ENCODE measurements at regions not wholly inside any gene's neighbourhood (a gene's known extent, or its start where the extent isn't known, plus 50 kb on each side); places are given as distances from the start of the nearest gene placed in this dataset.

- DNase-seq (ENCODE audit: low read depth) = no peak
These were observed 56.8 kb downstream of the IZUMO3 start for GRCh38 chr9:24488896-24489295.

GRCh38 chr9:24487946-24488345 lies 57.8 kb downstream of the IZUMO3 start:
- no peak for DNase-seq (ENCODE audit: low read depth)

GRCh38 chr9:24487250-24487861 lies 58.3 kb downstream of the IZUMO3 start:
- DNase-seq (ENCODE audit: low read depth) = no peak

- DNase-seq (ENCODE audit: low read depth) = no peak
These were observed 66.2 kb downstream of the IZUMO3 start for GRCh38 chr9:24479361-24480059.

DNA sequence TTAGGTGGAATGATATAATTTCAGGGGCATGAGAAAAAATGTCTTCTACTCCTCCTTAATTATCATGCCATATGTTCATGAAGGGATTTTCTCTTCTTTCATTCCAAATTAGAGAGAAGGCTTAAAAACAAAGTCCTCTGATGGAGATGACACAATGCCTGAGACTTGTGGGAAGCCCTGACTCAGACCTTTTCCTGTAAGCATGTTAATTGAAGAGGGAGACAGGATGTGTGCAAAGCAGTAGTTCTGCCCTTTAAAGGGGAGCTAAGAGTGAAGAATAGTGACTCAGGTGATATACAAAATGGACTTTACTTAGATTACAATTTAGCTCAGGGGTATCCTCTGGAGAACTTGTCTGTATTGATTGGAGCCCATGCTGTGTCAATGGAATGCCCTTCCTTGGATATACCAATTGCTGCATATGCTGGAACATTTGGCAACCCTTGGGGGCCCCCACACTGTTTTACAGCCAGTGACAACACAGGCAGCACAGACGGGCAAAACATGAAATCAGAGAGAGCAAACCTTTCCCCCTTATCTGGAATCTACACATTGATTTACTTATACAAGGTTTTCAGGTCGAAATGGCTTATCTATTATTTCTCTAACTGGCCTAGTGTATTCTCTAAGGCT lies 81.3 kb downstream of the IZUMO3 start:
- DNase-seq (ENCODE audit: low read depth) = peak; percentile 92

- DNase-seq (ENCODE audit: low read depth) = peak; percentile 53
These were observed 82.7 kb downstream of the IZUMO3 start for GRCh38 chr9:24462951-24463350.

DNA sequence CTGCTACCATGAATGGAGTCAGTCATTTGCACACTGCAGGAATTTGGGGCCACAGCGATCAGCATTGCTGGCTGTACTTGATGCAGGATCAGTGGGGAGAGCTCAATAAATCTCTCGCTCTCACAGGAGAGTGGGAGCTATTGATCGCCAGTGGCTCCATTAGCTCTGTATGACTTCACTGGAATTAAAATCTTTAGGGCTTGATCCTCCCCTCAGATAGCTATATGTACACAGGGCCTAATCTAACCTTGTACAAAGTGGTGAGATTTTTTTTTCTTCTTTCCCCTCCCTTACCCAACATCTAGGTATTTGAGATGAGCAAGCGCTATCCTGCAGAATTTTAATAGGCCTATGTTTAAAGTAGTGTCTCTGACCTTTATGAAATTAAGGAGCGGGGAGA lies 84.9 kb downstream of the IZUMO3 start:
- no peak for DNase-seq (ENCODE audit: low read depth)

DNA sequence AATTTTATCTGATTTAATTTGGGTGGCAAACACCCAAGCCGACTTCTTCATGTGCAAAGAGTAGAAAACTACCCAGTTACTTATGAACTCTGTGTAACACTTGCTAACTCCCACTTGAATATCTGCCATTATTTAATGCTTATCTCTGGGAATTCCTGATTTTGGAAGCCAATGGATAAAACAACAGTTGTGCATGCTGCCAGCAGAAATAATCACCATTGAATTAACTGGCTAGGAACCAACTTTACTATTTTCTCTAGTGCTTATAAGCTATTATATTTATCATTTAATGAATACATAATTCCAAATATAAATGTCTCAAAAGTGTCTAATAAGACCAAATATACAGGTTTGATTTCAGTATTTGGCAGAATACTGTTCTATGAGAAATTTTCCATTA lies 85.7 kb downstream of the IZUMO3 start:
- DNase-seq (ENCODE audit: low read depth) = no peak

- DNase-seq (ENCODE audit: low read depth) = no peak
These were observed 94.4 kb downstream of the IZUMO3 start for GRCh38 chr9:24451346-24451745.

GRCh38 chr9:24449976-24450375 lies 95.7 kb downstream of the IZUMO3 start:
- no peak for DNase-seq (ENCODE audit: low read depth)

DNA sequence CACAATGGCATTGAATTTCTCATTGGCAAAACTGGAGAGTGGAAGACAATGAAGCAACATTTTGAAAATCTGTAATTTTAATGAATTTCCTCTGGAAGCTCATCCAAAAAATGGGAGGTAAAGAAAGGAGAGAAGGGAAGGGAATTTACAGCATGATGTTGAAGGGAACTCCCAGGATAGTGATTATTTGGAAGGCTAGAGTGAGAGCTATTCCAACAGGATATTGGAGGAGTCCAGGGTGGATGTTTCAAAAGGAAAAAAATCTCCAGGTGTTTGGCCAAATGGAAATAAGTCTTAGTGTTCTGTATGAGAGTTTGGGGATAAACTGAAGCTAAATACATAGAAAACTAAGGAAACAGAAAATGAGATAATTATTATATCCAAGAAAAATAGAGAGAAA lies 106.2 kb downstream of the IZUMO3 start:
- no peak for DNase-seq (ENCODE audit: low read depth)

DNA sequence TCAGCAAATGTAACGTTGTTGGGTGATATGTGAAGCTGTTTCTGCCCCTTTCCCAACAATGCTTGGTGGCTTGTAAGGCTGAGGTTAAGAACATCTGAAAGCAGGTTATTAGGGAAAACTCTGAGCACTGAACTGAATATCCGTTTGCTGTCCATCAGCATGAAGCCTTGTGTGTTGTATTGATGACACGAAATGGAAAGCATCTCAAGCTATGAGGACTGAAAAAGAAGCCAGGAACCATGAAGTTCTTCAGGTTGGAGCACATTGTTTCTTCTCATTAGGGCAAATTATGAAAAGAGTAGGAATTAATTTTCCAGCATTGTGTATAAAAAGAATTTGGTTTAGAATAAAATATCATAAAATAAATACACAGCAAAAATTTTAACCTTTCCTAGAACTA lies 106.8 kb downstream of the IZUMO3 start:
- no peak for DNase-seq (ENCODE audit: low read depth)

GRCh38 chr9:24436761-24437160 lies 108.9 kb downstream of the IZUMO3 start:
- DNase-seq (ENCODE audit: low read depth) = peak; percentile 40

- no peak for DNase-seq (ENCODE audit: low read depth)
These were observed 111.5 kb downstream of the IZUMO3 start for GRCh38 chr9:24434183-24434582.

GRCh38 chr9:24416136-24416535 lies 129.6 kb downstream of the IZUMO3 start:
- DNase-seq (ENCODE audit: low read depth) = no peak

DNA sequence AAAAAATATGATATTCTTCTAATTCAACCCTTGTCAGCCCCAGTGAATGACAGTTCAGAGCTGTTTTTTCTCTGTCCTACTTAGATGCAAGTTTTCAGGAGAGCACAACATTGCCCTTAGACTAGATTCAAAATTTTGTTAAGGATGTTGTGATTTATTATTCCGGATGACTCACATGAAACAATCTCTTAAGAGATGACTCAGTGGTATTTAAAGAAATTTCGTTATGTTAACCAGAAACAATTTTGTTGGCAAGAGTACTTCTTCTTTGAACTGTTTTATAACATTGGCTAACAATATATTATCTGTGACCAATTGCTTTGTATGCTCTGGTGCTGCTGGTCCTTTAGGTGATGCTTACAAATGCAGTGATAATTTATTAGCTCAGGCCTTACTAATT lies 132.0 kb downstream of the IZUMO3 start:
- DNase-seq (ENCODE audit: low read depth) = no peak

DNA sequence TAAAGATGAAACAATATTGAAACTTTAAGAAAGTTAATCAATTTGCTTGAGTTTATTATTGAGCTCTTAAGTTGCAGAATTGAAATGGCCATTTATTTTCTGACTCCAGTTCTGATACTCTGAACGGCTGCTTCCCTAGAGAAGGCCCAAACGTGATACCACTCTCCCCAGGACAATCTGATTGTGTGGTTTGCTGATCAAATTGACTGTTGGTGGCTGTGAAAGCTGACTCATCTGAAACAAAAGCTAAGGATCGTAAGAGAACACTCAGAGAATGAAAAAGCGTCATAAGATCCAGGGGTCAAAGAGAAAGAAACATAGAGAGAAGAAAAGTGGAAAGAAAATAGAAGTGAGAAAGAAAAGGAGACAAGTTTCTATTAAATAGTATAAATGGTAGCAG lies 147.2 kb downstream of the IZUMO3 start:
- DNase-seq (ENCODE audit: low read depth) = no peak

- no peak for DNase-seq (ENCODE audit: low read depth)
These were observed 154.6 kb downstream of the IZUMO3 start for GRCh38 chr9:24391095-24391494.

DNA sequence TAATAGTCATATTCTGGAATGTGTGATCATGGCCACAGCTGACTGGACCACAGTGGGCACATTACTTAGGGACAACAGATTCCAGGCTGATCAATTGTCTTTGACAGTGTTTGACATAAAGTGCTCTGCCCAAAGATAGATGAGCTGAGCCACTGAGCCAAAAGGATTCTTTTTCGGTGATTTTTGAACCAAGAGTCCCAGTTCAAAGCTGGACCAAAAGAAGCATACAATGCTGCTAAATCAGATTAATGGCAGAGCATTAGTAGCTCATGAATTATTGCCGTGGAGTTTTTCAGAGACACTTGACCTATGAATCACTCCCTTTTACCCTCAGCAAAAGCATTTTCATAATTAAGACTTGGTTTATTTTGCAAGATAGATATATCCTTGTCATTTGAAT lies 160.6 kb downstream of the IZUMO3 start:
- no peak for DNase-seq (ENCODE audit: low read depth)

- DNase-seq (ENCODE audit: low read depth) = no peak
These were observed 163.1 kb downstream of the IZUMO3 start for GRCh38 chr9:24382566-24382965.

DNA sequence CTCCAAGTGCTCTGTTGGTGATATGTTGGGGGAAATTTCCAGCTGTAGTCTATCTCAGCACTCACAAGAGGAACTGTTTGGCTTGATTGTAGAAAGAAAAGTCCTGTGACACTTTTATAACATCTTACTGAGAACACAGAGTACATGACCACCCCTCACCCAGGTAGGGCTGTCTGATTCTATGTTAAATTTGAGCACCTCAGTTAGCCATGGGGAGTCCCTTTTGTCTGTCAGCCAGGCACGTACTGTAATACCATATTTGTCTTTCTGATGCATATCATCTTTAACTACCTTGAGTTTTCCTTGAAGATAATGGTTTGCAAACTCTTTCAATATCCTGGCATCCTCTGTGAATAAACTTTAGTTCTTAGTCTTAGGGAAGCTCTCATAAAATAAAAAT lies 164.5 kb downstream of the IZUMO3 start:
- DNase-seq (ENCODE audit: low read depth) = no peak

DNA sequence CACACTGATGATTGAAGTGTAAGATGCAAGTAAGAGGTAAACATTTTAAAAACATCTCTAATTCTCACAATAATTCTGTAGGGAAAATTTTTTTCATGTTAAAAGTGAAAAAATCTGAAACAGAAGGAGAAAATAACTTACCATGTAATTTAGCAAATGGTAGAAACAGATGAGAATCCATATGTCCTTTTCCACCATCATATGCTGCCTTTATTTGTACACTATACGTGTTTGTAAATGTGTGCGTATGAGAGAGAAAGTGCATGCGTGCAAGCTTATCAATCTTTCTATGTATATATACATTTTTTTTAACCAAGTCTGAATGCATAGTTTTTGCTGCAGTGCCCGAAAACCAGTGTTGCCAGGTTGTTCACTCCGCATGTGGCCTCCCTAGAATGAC lies 186.7 kb downstream of the IZUMO3 start:
- no peak for DNase-seq (ENCODE audit: low read depth)

DNA sequence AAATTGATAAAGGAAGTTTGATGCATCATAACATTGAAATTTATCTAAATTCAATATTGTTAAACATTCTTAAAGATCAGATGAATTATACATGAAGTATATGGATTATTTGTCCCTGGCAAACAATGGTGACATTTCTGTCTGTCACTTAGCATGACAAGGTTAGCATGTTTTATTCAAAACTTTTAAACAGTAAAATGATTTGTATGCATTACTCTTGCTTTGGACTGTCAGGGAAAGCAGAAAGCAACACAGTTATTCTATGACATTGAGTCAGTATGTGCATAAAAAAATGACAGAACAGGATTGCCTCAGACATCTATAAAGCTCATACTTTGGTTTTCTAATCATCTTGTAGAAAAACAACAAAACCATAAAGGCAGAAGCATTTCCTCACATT lies 193.7 kb downstream of the IZUMO3 start:
- DNase-seq (ENCODE audit: low read depth) = no peak
